ENCODE measurements at regions not wholly inside any gene's neighbourhood (a gene's known extent, or its start where the extent isn't known, plus 50 kb on each side); places are given as distances from the start of the nearest gene placed in this dataset.

DNA sequence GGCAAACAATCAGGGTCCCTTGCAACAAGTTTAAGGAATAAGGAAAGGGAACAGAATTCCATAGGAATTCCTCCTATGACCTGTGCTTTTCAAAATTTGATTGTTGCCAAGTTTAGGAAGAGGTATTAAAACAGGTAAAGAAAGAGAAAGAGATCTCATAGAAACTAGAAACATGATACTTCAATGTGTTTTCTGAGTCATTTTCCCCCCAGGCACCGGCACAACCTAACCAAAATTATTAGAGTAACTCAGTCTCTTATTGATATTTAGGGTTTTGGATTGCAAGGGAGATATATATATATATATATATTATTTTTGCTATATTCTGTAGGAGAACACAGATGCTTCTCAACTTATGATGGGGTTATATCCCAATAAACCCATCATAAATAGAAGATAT lies 278.0 kb upstream of the DKK2 start:
- TF ChIP-seq, protein P1, sequence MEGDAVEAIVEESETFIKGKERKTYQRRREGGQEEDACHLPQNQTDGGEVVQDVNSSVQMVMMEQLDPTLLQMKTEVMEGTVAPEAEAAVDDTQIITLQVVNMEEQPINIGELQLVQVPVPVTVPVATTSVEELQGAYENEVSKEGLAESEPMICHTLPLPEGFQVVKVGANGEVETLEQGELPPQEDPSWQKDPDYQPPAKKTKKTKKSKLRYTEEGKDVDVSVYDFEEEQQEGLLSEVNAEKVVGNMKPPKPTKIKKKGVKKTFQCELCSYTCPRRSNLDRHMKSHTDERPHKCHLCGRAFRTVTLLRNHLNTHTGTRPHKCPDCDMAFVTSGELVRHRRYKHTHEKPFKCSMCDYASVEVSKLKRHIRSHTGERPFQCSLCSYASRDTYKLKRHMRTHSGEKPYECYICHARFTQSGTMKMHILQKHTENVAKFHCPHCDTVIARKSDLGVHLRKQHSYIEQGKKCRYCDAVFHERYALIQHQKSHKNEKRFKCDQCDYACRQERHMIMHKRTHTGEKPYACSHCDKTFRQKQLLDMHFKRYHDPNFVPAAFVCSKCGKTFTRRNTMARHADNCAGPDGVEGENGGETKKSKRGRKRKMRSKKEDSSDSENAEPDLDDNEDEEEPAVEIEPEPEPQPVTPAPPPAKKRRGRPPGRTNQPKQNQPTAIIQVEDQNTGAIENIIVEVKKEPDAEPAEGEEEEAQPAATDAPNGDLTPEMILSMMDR (conservative IDR thresholded peaks at IDR 0.05; ENCODE audit: low read length), result no peak
- no peak for TF ChIP-seq EZH2phosphoT487 (IDR thresholded peaks at IDR 0.05; ENCODE audit: borderline replicate concordance)

Measured in Loucy (cell line).